ENCODE measurements at regions not wholly inside any gene's neighbourhood (a gene's known extent, or its start where the extent isn't known, plus 50 kb on each side); places are given as distances from the start of the nearest gene placed in this dataset.

- Histone ChIP-seq H3K4me1 (no peaks in the 10 kb centered on the region), H3K27ac (no peak overlapping the region), H3K27me3 (replicated peaks in 1 of 7) (peaks cover 0 to 4% (median 0%) of the 10 kb centered on the region in 7 donors), H3K36me3 (no peaks in the 10 kb centered on the region), H3K4me3 (no peak overlapping the region), H3K9me3 (peaks cover 0 to 27% (median 15%) of the 10 kb centered on the region in 8 donors)
- DNase-seq = no peak
- TF ChIP-seq CTCF (IDR thresholded peaks at IDR 0.05 in 8 of 11, conservative IDR thresholded peaks at IDR 0.05 in 3 of 11) = no peak
- no peak for TF ChIP-seq POLR2A (IDR thresholded peaks at IDR 0.05)
- no peak for TF ChIP-seq POLR2AphosphoS5 (IDR thresholded peaks at IDR 0.05)
- intact Hi-C loops (cut with DNase I; ENCODE audit: low total_unique reads) = no loop called here
- WGBS, 5 donors = 75 to 83% (median 79%) methylated on average over 4 of the region's 4 CpGs
Measured at GRCh38 chr5:174359071-174359470, 313.6 kb downstream of the NSG2 start.

- intact Hi-C loops (cut with DNase I; ENCODE audit: low total_unique reads) = no loop called here
- H3K27ac ChIP-seq = no peak overlapping the region
- H3K9me3 ChIP-seq = peaks cover 0 to 21% (median 15%) of the 10 kb centered on the region in 8 donors
- no peaks in the 10 kb centered on the region for H3K4me1 ChIP-seq
- no peak overlapping the region for H3K4me3 ChIP-seq
- H3K36me3 ChIP-seq = no peaks in the 10 kb centered on the region
- WGBS, 5 donors = 57 to 97% (median 90%) methylated on average over 2 of the region's 2 CpGs
- peaks cover 0 to 4% (median 0%) of the 10 kb centered on the region in 7 donors for H3K27me3 ChIP-seq (replicated peaks in 1 of 7)
- no peak for DNase-seq
- TF ChIP-seq POLR2AphosphoS5 (IDR thresholded peaks at IDR 0.05) (no peak), CTCF (IDR thresholded peaks at IDR 0.05 in 8 of 11, conservative IDR thresholded peaks at IDR 0.05 in 3 of 11) (no peak), POLR2A (IDR thresholded peaks at IDR 0.05) (no peak)
Measured at GRCh38 chr5:174362514-174362913, 317.0 kb downstream of the NSG2 start.

- Histone ChIP-seq H3K27me3 (replicated peaks in 1 of 7) (peaks cover 0 to 3% (median 0%) of the 10 kb centered on the region in 7 donors), H3K9me3 (peaks cover 0 to 21% (median 15%) of the 10 kb centered on the region in 8 donors), H3K36me3 (no peaks in the 10 kb centered on the region), H3K4me3 (no peak overlapping the region), H3K27ac (no peak overlapping the region), H3K4me1 (no peaks in the 10 kb centered on the region)
- DNase-seq = no peak
- intact Hi-C loops (cut with DNase I; ENCODE audit: low total_unique reads) = no loop called here
- TF ChIP-seq POLR2A (IDR thresholded peaks at IDR 0.05) (no peak), CTCF (IDR thresholded peaks at IDR 0.05 in 8 of 11, conservative IDR thresholded peaks at IDR 0.05 in 3 of 11) (no peak), POLR2AphosphoS5 (IDR thresholded peaks at IDR 0.05) (no peak)
Measured at GRCh38 chr5:174363934-174364333, 318.4 kb downstream of the NSG2 start.

- peaks cover 0 to 21% (median 15%) of the 10 kb centered on the region in 8 donors for H3K9me3 ChIP-seq
- WGBS, 5 donors = 84 to 92% (median 88%) methylated on average over 2 of the region's 2 CpGs
Measured at GRCh38 chr5:174364676-174365075, 319.2 kb downstream of the NSG2 start.

More at GRCh38 chr5:174364676-174365075, 319.2 kb downstream of the NSG2 start:
- no peak overlapping the region for H3K27ac ChIP-seq
- H3K4me1 ChIP-seq = no peaks in the 10 kb centered on the region
- no peak for DNase-seq
- intact Hi-C loops (cut with DNase I; ENCODE audit: low total_unique reads) = no loop called here
- peaks cover 0 to 3% (median 0%) of the 10 kb centered on the region in 7 donors for H3K27me3 ChIP-seq (replicated peaks in 1 of 7)
- H3K4me3 ChIP-seq = no peak overlapping the region
- no peak for TF ChIP-seq CTCF (IDR thresholded peaks at IDR 0.05 in 8 of 11, conservative IDR thresholded peaks at IDR 0.05 in 3 of 11)
- no peaks in the 10 kb centered on the region for H3K36me3 ChIP-seq
